ENCODE measurements at regions not wholly inside any gene's neighbourhood (a gene's known extent, or its start where the extent isn't known, plus 50 kb on each side); places are given as distances from the start of the nearest gene placed in this dataset.

GRCh38 chr1:88075813-88076212 is 608.3 kb upstream of the PKN2 start:
- CTCF ChIA-PET: interaction anchor here (2.8 kb wide), 1 partner anchor 14 kb away, joined by 10 read pairs; no protein-coding TSS in a partner anchor
- no peak for DNase-seq (ENCODE audit: extremely low spot score)
- POLR2A ChIA-PET: no interaction called here
- no peak for TF ChIP-seq CTCF (IDR thresholded peaks at IDR 0.05; ENCODE audit: control extremely low read depth, extremely low read depth, low read depth, missing control alignments)

GRCh38 chr1:88079036-88079435 is 605.0 kb upstream of the PKN2 start:
- POLR2A ChIA-PET: no interaction called here
- no peak for TF ChIP-seq CTCF (IDR thresholded peaks at IDR 0.05; ENCODE audit: control extremely low read depth, extremely low read depth, low read depth, missing control alignments)
- no peak for DNase-seq (ENCODE audit: extremely low spot score)
- CTCF ChIA-PET: no interaction called here

- no peak for DNase-seq (ENCODE audit: extremely low spot score)
- no peak for TF ChIP-seq CTCF (IDR thresholded peaks at IDR 0.05; ENCODE audit: control extremely low read depth, extremely low read depth, low read depth, missing control alignments)
- POLR2A ChIA-PET: no interaction called here
- CTCF ChIA-PET: interaction anchor here (0.8 kb wide), 1 partner anchor 13 kb away, joined by 3 read pairs; no protein-coding TSS in a partner anchor
Observed at GRCh38 chr1:88080875-88081274, 603.2 kb upstream of the PKN2 start.

- CTCF ChIA-PET: no interaction called here
- DNase-seq (ENCODE audit: extremely low spot score): no peak
- POLR2A ChIA-PET: no interaction called here
- no peak for TF ChIP-seq CTCF (IDR thresholded peaks at IDR 0.05; ENCODE audit: control extremely low read depth, extremely low read depth, low read depth, missing control alignments)
Observed at GRCh38 chr1:88088481-88088880, 595.6 kb upstream of the PKN2 start.

- ChIA-PET POLR2A (no interaction called here), CTCF (no interaction called here)
Observed at GRCh38 chr1:88089961-88090360, 594.1 kb upstream of the PKN2 start.

GRCh38 chr1:88098881-88099280 is 585.2 kb upstream of the PKN2 start:
- ChIA-PET POLR2A (no interaction called here), CTCF (no interaction called here)
- DNase-seq (ENCODE audit: extremely low spot score): no peak
- TF ChIP-seq CTCF (IDR thresholded peaks at IDR 0.05; ENCODE audit: control extremely low read depth, extremely low read depth, low read depth, missing control alignments): no peak

More at GRCh38 chr1:88089961-88090360, 594.1 kb upstream of the PKN2 start:
- TF ChIP-seq CTCF (IDR thresholded peaks at IDR 0.05; ENCODE audit: control extremely low read depth, extremely low read depth, low read depth, missing control alignments): no peak
- no peak for DNase-seq (ENCODE audit: extremely low spot score)

- TF ChIP-seq CTCF (IDR thresholded peaks at IDR 0.05; ENCODE audit: control extremely low read depth, extremely low read depth, low read depth, missing control alignments): no peak
- DNase-seq (ENCODE audit: extremely low spot score): no peak
- ChIA-PET POLR2A (no interaction called here), CTCF (no interaction called here)
Observed at GRCh38 chr1:88101041-88101440, 583.0 kb upstream of the PKN2 start.

Measured in GM10248 (cell line).